Kidney epithelial cell (primary cell): ENCODE measurements at regions not wholly inside any gene's neighbourhood (a gene's known extent, or its start where the extent isn't known, plus 50 kb on each side); places are given as distances from the start of the nearest gene placed in this dataset.

Experiments
- DNase-seq: peaks from one replicate; pipeline ENCODE4 v3.0.0-alpha.2; 2010; ENCODE audit warnings: low read depth
- H3K27me3 ChIP-seq: 2 replicates; pipeline ENCODE4 v1.6.0; 2011; ENCODE audit warnings: low read length; ENCODE audit not compliant: control insufficient read depth, insufficient read depth
- H3K36me3 ChIP-seq: 2 replicates; pipeline ENCODE4 v1.5.1; 2011; ENCODE audit warnings: low read length; ENCODE audit not compliant: control insufficient read depth, insufficient read depth
- H3K4me3 ChIP-seq: 2 replicates; pipeline ENCODE4 v1.5.1; 2011; ENCODE audit warnings: low read depth, mild to moderate bottlenecking, control low read depth, low read length
- TF ChIP-seq, protein P1 (sequence below): IDR thresholded peaks from 2 replicates; pipeline ENCODE4 v1.5.1; 2011; ENCODE audit warnings: mild to moderate bottlenecking, moderate library complexity, low read length, control low read depth, inconsistent platforms; ENCODE audit not compliant: insufficient read depth, poor library complexity, severe bottlenecking

DNA sequence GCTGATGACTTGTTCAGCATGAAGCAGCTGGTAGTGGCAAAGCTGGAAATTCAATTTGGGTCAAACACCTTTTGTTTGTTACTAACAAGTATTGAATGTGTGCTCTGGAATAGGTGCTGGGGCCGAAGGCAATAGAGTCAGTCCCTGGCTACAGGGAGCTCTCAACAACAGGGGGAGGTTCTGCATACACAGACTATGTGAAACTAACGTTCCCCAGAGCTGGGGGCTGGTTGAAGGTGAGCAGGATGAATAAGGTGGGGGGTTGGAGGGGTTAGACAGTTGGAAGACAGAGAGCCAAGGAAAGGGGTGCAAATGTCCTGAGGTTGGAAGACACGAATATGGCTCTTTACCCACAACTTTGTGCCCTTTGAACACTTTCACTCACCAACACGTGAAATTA is 84.1 kb upstream of the PLPP4 start:
- Histone ChIP-seq H3K27me3 (no peaks in the 10 kb centered on the region), H3K4me3 (no peak overlapping the region), H3K36me3 (no peaks in the 10 kb centered on the region)
- no peak for DNase-seq
- TF ChIP-seq, protein P1, sequence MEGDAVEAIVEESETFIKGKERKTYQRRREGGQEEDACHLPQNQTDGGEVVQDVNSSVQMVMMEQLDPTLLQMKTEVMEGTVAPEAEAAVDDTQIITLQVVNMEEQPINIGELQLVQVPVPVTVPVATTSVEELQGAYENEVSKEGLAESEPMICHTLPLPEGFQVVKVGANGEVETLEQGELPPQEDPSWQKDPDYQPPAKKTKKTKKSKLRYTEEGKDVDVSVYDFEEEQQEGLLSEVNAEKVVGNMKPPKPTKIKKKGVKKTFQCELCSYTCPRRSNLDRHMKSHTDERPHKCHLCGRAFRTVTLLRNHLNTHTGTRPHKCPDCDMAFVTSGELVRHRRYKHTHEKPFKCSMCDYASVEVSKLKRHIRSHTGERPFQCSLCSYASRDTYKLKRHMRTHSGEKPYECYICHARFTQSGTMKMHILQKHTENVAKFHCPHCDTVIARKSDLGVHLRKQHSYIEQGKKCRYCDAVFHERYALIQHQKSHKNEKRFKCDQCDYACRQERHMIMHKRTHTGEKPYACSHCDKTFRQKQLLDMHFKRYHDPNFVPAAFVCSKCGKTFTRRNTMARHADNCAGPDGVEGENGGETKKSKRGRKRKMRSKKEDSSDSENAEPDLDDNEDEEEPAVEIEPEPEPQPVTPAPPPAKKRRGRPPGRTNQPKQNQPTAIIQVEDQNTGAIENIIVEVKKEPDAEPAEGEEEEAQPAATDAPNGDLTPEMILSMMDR = no peak

DNA sequence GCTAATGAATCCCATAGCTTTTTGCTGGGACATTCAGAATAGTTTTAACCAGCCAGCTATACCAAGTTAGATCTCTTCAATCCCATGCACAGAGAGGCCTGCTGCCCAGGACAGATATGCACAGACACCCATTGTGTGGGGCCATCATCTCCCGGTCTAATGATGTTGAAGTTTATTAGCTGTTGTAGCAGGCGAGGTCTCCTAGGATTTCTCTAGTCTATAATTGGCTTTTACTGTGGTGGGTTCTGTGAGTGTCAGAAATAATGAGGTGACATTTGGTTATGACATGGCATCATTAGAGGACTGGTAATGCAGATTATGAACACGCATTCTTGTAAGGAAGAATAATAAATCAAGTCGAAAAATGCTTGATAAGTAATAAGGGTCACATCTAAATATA is 81.4 kb upstream of the PLPP4 start:
- Histone ChIP-seq H3K36me3 (no peaks in the 10 kb centered on the region), H3K27me3 (no peaks in the 10 kb centered on the region), H3K4me3 (no peak overlapping the region)
- no peak for DNase-seq
- TF ChIP-seq, protein P1 = no peak

DNA sequence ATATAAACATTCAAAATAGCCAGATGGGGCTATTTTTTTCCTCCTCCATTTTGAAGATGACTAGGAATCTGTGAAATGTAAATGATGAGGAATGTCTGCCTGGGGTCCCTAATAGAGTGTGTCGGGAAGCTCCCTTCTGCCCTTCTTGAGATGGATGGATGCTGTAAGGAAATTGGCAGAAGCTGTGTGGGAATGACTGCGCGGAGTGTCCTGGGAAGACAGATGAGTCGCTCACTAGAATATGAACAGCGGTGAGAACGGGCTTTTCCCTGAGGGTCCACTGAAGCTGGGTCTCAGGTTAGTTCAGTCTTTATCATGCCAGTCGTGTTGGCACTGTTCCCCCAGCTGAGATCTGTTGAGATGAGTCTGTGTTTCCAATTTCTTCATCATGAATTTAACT is 75.1 kb upstream of the PLPP4 start:
- H3K36me3 ChIP-seq = no peaks in the 10 kb centered on the region
- DNase-seq = no peak
- H3K4me3 ChIP-seq = no peak overlapping the region
- H3K27me3 ChIP-seq = no peaks in the 10 kb centered on the region
- TF ChIP-seq, protein P1 = no peak

DNA sequence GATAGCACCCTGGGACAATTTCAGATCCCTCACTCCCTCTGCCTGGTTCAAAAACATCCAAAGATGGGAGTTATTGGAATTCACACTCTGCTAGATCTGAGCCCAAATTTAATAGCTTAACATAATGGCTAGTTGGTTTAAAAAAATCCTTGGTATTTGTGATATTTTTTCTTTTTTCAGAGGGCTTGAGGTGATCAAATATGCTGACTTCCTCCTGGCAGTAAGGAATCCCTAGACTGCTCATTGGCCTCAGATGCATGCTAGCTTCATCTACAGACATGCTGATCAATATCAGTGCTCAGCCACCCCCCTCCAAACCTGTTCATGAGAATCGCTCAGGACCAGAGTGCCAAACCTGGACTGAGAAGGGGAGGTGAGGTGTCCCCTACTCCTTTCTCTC is 74.7 kb upstream of the PLPP4 start:
- H3K36me3 ChIP-seq = no peaks in the 10 kb centered on the region
- TF ChIP-seq, protein P1 = no peak
- no peaks in the 10 kb centered on the region for H3K27me3 ChIP-seq
- DNase-seq = no peak
- H3K4me3 ChIP-seq = no peak overlapping the region

DNA sequence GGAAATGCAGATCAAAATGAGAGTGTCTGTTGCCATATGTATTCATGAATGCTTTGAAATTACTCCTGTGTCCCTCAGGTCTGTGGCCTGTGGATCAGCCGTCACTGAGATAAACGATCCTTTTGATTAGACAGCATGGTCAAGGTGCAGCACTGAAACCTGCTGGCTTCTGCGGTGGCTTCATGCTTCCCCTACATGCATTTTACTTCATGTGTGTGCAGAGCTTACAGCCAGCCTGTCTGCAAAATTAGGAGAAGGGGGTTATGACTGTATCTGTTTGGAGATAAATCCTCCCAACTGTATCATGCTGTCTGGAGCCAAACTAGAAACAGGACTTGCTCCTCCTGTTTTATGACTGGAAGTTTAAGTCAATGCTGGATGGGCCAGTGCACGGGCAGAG is 71.0 kb upstream of the PLPP4 start:
- H3K36me3 ChIP-seq = no peaks in the 10 kb centered on the region
- no peak overlapping the region for H3K4me3 ChIP-seq
- TF ChIP-seq, protein P1 = no peak
- no peak for DNase-seq
- H3K27me3 ChIP-seq = no peaks in the 10 kb centered on the region

DNA sequence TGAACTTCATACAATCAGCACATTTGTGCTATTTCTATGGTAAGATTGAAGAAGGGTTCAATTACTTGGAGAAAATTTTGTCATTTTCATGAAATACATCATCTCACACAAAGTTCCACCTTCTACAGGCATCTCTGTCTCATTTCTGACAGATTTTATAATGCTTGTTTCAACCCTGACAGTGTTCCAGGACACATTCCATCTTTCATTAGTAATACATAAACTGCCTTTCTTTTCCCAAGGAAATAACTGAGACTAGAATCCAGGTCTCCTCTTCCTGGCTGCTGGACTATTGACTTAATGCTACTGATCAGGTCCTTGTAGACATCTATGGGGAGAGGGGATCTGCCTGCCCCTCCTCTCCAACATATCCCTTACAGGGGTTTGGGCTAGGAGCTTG is 70.1 kb upstream of the PLPP4 start:
- TF ChIP-seq, protein P1 = no peak

More for the DNA sequence above, 70.1 kb upstream of the PLPP4 start:
- no peak overlapping the region for H3K4me3 ChIP-seq
- H3K27me3 ChIP-seq = no peaks in the 10 kb centered on the region
- DNase-seq = no peak
- H3K36me3 ChIP-seq = no peaks in the 10 kb centered on the region
